ENCODE measurements at regions not wholly inside any gene's neighbourhood (a gene's known extent, or its start where the extent isn't known, plus 50 kb on each side); places are given as distances from the start of the nearest gene placed in this dataset.

DNA sequence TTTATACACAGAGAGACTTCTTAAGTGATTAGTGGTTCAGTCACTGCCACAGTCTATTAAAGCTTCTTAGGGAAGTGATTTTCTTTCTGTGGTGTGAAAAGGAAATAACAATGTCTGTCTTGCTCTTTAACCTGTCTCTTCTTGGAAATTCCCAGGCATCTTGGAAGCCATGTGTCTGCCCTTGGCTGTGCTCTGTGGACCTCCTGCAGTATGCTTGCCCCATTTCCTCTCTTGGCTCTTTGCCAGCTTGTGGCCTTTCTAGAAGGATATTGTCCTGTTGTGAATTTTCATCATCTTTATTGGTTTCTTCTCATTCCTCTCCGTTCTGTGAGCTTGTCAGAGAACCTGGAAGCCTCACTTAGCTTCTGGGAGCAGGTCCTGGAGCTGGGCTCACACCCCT is 338.4 kb upstream of the C2CD4B start:
- Mint-ChIP-seq H3K27me3 (peaks cover 6% of the 10 kb centered on the region), H3K4me1 (no peaks in the 10 kb centered on the region), H3K27ac (no peak overlapping the region), H3K4me3 (no peak overlapping the region), H3K9me3 (ENCODE audit: insufficient read depth) (no peaks in the 10 kb centered on the region)
- POLR2A ChIA-PET = no interaction called here
- Histone ChIP-seq H3K36me3 (replicated peaks in 1 of 2; ENCODE audit: control extremely low read depth in 1 of 2, control insufficient read depth in 1 of 2, extremely low read depth in 1 of 2, insufficient read depth in 2 of 2, low read length in 1 of 2) (no peaks in the 10 kb centered on the region), H3K27me3 (replicated peaks in 1 of 4; ENCODE audit: control extremely low read depth in 1 of 4, control insufficient read depth in 3 of 4, insufficient read depth in 4 of 4, low read length in 3 of 4) (no peaks in the 10 kb centered on the region), H4K20me1 (ENCODE audit: control insufficient read depth, insufficient read depth, low read length, poor library complexity, severe bottlenecking) (no peaks in the 10 kb centered on the region), H3K4me3 (ENCODE audit: control extremely low read depth in 1 of 5, extremely low read depth in 1 of 5, insufficient read depth in 1 of 5, low read depth in 2 of 5, low read length in 4 of 5) (no peak overlapping the region), H3K4me1 (ENCODE audit: control insufficient read depth in 2 of 2, insufficient read depth in 2 of 2, low read length in 2 of 2) (no peaks in the 10 kb centered on the region), H2AFZ (ENCODE audit: insufficient read depth, low read depth, low read length, poor library complexity, severe bottlenecking) (no peak overlapping the region), H3K9ac (ENCODE audit: low read length) (no peak overlapping the region), H3K4me2 (replicated peaks; ENCODE audit: low read depth, low read length, poor library complexity, severe bottlenecking) (no peak overlapping the region), H3K27ac (ENCODE audit: low read length in 2 of 2) (no peak overlapping the region), H3K79me2 (ENCODE audit: control insufficient read depth, insufficient read depth, low read length) (no peaks in the 10 kb centered on the region), H3K9me3 (ENCODE audit: control extremely low read depth in 1 of 3, control insufficient read depth in 2 of 3, insufficient read depth in 1 of 3, low read length in 2 of 3) (no peaks in the 10 kb centered on the region)
- CTCF ChIA-PET = no interaction called here
- WGBS (ENCODE audit: insufficient coverage) = 86% methylated on average over 1 of the region's 1 CpG
- ATAC-seq (ENCODE audit: low read depth) = no peak
- TF ChIP-seq EZH2 (IDR thresholded peaks at IDR 0.05; ENCODE audit: borderline replicate concordance, insufficient read depth, low read depth, low read length, poor library complexity, severe bottlenecking) = no peak
- TF ChIP-seq, protein P1, sequence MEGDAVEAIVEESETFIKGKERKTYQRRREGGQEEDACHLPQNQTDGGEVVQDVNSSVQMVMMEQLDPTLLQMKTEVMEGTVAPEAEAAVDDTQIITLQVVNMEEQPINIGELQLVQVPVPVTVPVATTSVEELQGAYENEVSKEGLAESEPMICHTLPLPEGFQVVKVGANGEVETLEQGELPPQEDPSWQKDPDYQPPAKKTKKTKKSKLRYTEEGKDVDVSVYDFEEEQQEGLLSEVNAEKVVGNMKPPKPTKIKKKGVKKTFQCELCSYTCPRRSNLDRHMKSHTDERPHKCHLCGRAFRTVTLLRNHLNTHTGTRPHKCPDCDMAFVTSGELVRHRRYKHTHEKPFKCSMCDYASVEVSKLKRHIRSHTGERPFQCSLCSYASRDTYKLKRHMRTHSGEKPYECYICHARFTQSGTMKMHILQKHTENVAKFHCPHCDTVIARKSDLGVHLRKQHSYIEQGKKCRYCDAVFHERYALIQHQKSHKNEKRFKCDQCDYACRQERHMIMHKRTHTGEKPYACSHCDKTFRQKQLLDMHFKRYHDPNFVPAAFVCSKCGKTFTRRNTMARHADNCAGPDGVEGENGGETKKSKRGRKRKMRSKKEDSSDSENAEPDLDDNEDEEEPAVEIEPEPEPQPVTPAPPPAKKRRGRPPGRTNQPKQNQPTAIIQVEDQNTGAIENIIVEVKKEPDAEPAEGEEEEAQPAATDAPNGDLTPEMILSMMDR (IDR thresholded peaks at IDR 0.05) = no peak
- no peak for DNase-seq
- intact Hi-C loops (cut with micrococcal nuclease) = no loop called here

DNA sequence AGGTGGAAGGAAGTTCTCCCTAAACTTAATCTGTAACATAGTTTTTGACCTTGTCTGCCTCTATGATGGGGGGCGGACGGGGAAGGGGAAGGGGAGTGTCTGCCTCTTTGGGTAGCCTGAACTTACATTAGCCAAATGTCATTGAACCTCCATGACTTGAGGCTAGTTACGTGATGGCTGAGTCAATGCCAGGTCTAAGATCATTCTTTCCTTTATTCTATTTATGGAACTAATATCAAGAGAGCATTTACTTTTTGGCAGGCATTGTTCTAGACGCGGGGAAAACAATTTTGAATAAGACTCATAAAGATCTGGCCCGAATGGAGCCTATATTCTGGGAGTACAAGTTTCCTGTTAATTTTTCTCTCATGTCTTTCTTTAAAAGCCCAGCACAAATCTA is 340.7 kb upstream of the C2CD4B start:
- intact Hi-C loops (cut with micrococcal nuclease) = no loop called here
- Histone ChIP-seq H3K27ac (ENCODE audit: low read length in 2 of 2) (no peak overlapping the region), H3K4me1 (ENCODE audit: control insufficient read depth in 2 of 2, insufficient read depth in 2 of 2, low read length in 2 of 2) (no peaks in the 10 kb centered on the region), H3K27me3 (replicated peaks in 1 of 4; ENCODE audit: control extremely low read depth in 1 of 4, control insufficient read depth in 3 of 4, insufficient read depth in 4 of 4, low read length in 3 of 4) (no peaks in the 10 kb centered on the region), H3K4me3 (ENCODE audit: control extremely low read depth in 1 of 5, extremely low read depth in 1 of 5, insufficient read depth in 1 of 5, low read depth in 2 of 5, low read length in 4 of 5) (no peak overlapping the region), H3K9ac (ENCODE audit: low read length) (no peak overlapping the region), H2AFZ (ENCODE audit: insufficient read depth, low read depth, low read length, poor library complexity, severe bottlenecking) (no peak overlapping the region), H4K20me1 (ENCODE audit: control insufficient read depth, insufficient read depth, low read length, poor library complexity, severe bottlenecking) (no peaks in the 10 kb centered on the region), H3K36me3 (replicated peaks in 1 of 2; ENCODE audit: control extremely low read depth in 1 of 2, control insufficient read depth in 1 of 2, extremely low read depth in 1 of 2, insufficient read depth in 2 of 2, low read length in 1 of 2) (no peaks in the 10 kb centered on the region), H3K4me2 (replicated peaks; ENCODE audit: low read depth, low read length, poor library complexity, severe bottlenecking) (no peak overlapping the region), H3K79me2 (ENCODE audit: control insufficient read depth, insufficient read depth, low read length) (no peaks in the 10 kb centered on the region), H3K9me3 (ENCODE audit: control extremely low read depth in 1 of 3, control insufficient read depth in 2 of 3, insufficient read depth in 1 of 3, low read length in 2 of 3) (no peaks in the 10 kb centered on the region)
- DNase-seq (no peak), ATAC-seq (ENCODE audit: low read depth) (no peak)
- Mint-ChIP-seq H3K27ac (no peak overlapping the region), H3K27me3 (peaks cover 6% of the 10 kb centered on the region), H3K4me1 (no peaks in the 10 kb centered on the region), H3K9me3 (ENCODE audit: insufficient read depth) (no peaks in the 10 kb centered on the region), H3K4me3 (no peak overlapping the region)
- POLR2A ChIA-PET = no interaction called here
- TF ChIP-seq, protein P1 (IDR thresholded peaks at IDR 0.05) = no peak
- TF ChIP-seq EZH2 (IDR thresholded peaks at IDR 0.05; ENCODE audit: borderline replicate concordance, insufficient read depth, low read depth, low read length, poor library complexity, severe bottlenecking) = no peak
- CTCF ChIA-PET = no interaction called here
- WGBS (ENCODE audit: insufficient coverage) = 83% methylated on average over 2 of the region's 6 CpGs

Measured in B cell (primary cell).